AG04449 (cell line): ENCODE measurements at regions not wholly inside any gene's neighbourhood (a gene's known extent, or its start where the extent isn't known, plus 50 kb on each side); places are given as distances from the start of the nearest gene placed in this dataset.
A peak's percentile ranks its signal among the peaks of the same experiment; 100 is the strongest.

ENCODE experiments used
- CTCF ChIA-PET: fragments of 350-600 bp; formaldehyde crosslinking; extraction: SDS; loops from one replicate; lab custom pipeline; 2021; ENCODE audit warnings: antibody characterized with exemption; lab: Yijun Ruan, JAX
- POLR2A ChIA-PET: fragments of 400-600, 350-600 bp; formaldehyde crosslinking; extraction: SDS; loops from one replicate; lab custom pipeline; 2020; ENCODE audit warnings: antibody characterized with exemption, inconsistent platforms; lab: Yijun Ruan, JAX
- DNase-seq: peaks from one replicate; pipeline ENCODE4 v3.0.0-alpha.2; 2010; ENCODE audit warnings: low read depth, low spot score
- H3K4me3 ChIP-seq: 2 replicates; pipeline ENCODE4 v1.5.1; 2011; ENCODE audit warnings: low read depth, mild to moderate bottlenecking, control low read depth, low read length
- CTCF ChIP-seq: IDR thresholded peaks from one replicate; pipeline ENCODE4 v1.5.1; 2011; ENCODE audit warnings: mild to moderate bottlenecking, moderate library complexity, low read length, control low read depth, inconsistent platforms; ENCODE audit not compliant: insufficient read depth; ENCODE audit errors: missing control alignments

GRCh38 chr9:109989296-109989695, 209.3 kb downstream of the PALM2AKAP2 start:
- ChIA-PET CTCF (no interaction called here), POLR2A (no interaction called here)

GRCh38 chr9:109990541-109990940, 210.5 kb downstream of the PALM2AKAP2 start:
- POLR2A ChIA-PET = no interaction called here
- no peak overlapping the region for H3K4me3 ChIP-seq
- no peak for TF ChIP-seq CTCF
- CTCF ChIA-PET = interaction anchor here (1.0 kb wide), 1 partner anchor 108 kb away, joined by 3 read pairs; no protein-coding TSS in a partner anchor
- DNase-seq = no peak

More at GRCh38 chr9:109989296-109989695, 209.3 kb downstream of the PALM2AKAP2 start:
- no peak overlapping the region for H3K4me3 ChIP-seq
- DNase-seq = peak; percentile 23
- TF ChIP-seq CTCF = no peak

- no peak for DNase-seq
- H3K4me3 ChIP-seq = no peak overlapping the region
- ChIA-PET POLR2A (interaction anchor here (1.1 kb wide), 1 partner anchor 58 kb away, joined by 3 read pairs; no protein-coding TSS in a partner anchor), CTCF (interaction anchor here (0.9 kb wide), 1 partner anchor 91 kb away, joined by 3 read pairs; no protein-coding TSS in a partner anchor)
- no peak for TF ChIP-seq CTCF
These were observed 212.3 kb downstream of the PALM2AKAP2 start for GRCh38 chr9:109992293-109992692.

GRCh38 chr9:109993250-109993978, 213.4 kb downstream of the PALM2AKAP2 start:
- ChIA-PET CTCF (no interaction called here), POLR2A (no interaction called here)
- DNase-seq = no peak
- H3K4me3 ChIP-seq = no peak overlapping the region
- TF ChIP-seq CTCF = no peak

- no peak for DNase-seq
- POLR2A ChIA-PET = no interaction called here
- H3K4me3 ChIP-seq = no peak overlapping the region
- CTCF ChIA-PET = no interaction called here
- no peak for TF ChIP-seq CTCF
These were observed 213.8 kb downstream of the C9orf152 start for GRCh38 chr9:109994141-109994540.

GRCh38 chr9:109996936-109997580, 210.9 kb downstream of the C9orf152 start:
- H3K4me3 ChIP-seq = no peak overlapping the region
- no peak for TF ChIP-seq CTCF
- no peak for DNase-seq
- POLR2A ChIA-PET = no interaction called here
- CTCF ChIA-PET = no interaction called here
